ENCODE measurements at regions not wholly inside any gene's neighbourhood (a gene's known extent, or its start where the extent isn't known, plus 50 kb on each side); places are given as distances from the start of the nearest gene placed in this dataset.
A peak's percentile ranks its signal among the peaks of the same experiment; 100 is the strongest.

- WGBS = 1% methylated on average over 25 of the region's 38 CpGs
- peaks cover 57% of the 10 kb centered on the region for H3K27me3 ChIP-seq
- no peak for TF ChIP-seq EP300 (IDR thresholded peaks at IDR 0.05)
- TF ChIP-seq POLR2AphosphoS5 (IDR thresholded peaks at IDR 0.05) = no peak
- TF ChIP-seq, protein P1, sequence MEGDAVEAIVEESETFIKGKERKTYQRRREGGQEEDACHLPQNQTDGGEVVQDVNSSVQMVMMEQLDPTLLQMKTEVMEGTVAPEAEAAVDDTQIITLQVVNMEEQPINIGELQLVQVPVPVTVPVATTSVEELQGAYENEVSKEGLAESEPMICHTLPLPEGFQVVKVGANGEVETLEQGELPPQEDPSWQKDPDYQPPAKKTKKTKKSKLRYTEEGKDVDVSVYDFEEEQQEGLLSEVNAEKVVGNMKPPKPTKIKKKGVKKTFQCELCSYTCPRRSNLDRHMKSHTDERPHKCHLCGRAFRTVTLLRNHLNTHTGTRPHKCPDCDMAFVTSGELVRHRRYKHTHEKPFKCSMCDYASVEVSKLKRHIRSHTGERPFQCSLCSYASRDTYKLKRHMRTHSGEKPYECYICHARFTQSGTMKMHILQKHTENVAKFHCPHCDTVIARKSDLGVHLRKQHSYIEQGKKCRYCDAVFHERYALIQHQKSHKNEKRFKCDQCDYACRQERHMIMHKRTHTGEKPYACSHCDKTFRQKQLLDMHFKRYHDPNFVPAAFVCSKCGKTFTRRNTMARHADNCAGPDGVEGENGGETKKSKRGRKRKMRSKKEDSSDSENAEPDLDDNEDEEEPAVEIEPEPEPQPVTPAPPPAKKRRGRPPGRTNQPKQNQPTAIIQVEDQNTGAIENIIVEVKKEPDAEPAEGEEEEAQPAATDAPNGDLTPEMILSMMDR (IDR thresholded peaks at IDR 0.05) = no peak
- TF ChIP-seq POLR2A (IDR thresholded peaks at IDR 0.05) = no peak
- peak; percentile 48 to 61 for DNase-seq (ENCODE audit: low spot score in 2 of 2)
- no peaks in the 10 kb centered on the region for H3K36me3 ChIP-seq
- H3K9me3 ChIP-seq = no peaks in the 10 kb centered on the region
- H3K4me1 ChIP-seq = peaks cover 17% of the 10 kb centered on the region
- H3K4me3 ChIP-seq = no peak overlapping the region
- no peak overlapping the region for H3K27ac ChIP-seq
Measured at GRCh38 chr14:101077481-101078074, 174.1 kb upstream of the RTL1 start.

DNA sequence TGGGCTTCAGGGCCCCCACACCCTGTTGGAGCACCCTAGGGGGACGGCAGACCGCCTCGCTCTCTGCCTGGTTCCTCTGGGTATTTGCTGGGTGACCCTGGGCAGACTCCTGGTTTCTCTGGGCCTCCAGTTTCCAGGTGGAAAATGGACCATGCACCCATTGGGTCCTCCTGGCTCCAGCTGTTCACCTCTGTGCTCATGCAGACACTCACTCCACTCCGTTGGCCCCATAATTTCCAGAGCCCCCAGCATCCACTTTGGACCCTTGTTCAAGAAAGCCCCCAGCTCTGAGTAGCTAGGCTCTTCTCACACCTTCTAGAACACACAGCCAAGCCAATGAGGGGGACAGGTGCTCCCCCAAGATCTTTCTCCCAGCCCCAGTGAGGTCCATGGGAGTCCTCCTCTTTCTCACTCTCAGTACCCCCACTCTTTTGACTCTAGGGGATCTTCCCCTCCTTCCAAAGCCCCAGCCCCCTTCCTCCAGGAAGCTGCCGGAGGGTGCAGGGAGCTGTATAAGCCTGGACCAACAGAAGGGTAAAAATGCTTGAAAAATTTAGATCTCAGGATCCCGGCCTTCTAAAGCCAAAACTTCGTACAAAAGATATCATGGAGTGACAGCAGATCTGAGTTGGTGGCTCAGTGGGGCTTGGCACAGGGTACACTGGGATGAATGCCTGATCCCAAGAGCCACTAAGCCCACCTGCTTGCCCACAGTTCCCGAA lies 174.8 kb upstream of the RTL1 start:
- no peak overlapping the region for H3K27ac ChIP-seq
- no peak overlapping the region for H3K4me3 ChIP-seq
- 70% methylated on average over 5 of the region's 8 CpGs for WGBS
- H3K27me3 ChIP-seq = peaks cover 57% of the 10 kb centered on the region
- H3K4me1 ChIP-seq = peaks cover 14% of the 10 kb centered on the region
- TF ChIP-seq POLR2AphosphoS5 (IDR thresholded peaks at IDR 0.05) (no peak), EP300 (IDR thresholded peaks at IDR 0.05) (no peak), POLR2A (IDR thresholded peaks at IDR 0.05) (no peak)
- TF ChIP-seq, protein P1 (IDR thresholded peaks at IDR 0.05) = no peak
- DNase-seq (ENCODE audit: low spot score in 2 of 2) = peak in 1 of 2 donors; percentile 54
- H3K9me3 ChIP-seq = no peaks in the 10 kb centered on the region
- no peaks in the 10 kb centered on the region for H3K36me3 ChIP-seq

GRCh38 chr14:101078892-101079221 lies 175.3 kb upstream of the RTL1 start:
- Histone ChIP-seq H3K27ac (no peak overlapping the region), H3K4me3 (no peak overlapping the region), H3K36me3 (no peaks in the 10 kb centered on the region), H3K4me1 (peaks cover 10% of the 10 kb centered on the region), H3K27me3 (peaks cover 57% of the 10 kb centered on the region), H3K9me3 (no peaks in the 10 kb centered on the region)
- 85% methylated on average over 4 of the region's 9 CpGs for WGBS
- DNase-seq (ENCODE audit: low spot score in 2 of 2) = peak in 1 of 2 donors; percentile 61
- TF ChIP-seq EP300 (IDR thresholded peaks at IDR 0.05) (no peak), POLR2A (IDR thresholded peaks at IDR 0.05) (no peak), POLR2AphosphoS5 (IDR thresholded peaks at IDR 0.05) (no peak)
- TF ChIP-seq, protein P1 (IDR thresholded peaks at IDR 0.05) = no peak

DNA sequence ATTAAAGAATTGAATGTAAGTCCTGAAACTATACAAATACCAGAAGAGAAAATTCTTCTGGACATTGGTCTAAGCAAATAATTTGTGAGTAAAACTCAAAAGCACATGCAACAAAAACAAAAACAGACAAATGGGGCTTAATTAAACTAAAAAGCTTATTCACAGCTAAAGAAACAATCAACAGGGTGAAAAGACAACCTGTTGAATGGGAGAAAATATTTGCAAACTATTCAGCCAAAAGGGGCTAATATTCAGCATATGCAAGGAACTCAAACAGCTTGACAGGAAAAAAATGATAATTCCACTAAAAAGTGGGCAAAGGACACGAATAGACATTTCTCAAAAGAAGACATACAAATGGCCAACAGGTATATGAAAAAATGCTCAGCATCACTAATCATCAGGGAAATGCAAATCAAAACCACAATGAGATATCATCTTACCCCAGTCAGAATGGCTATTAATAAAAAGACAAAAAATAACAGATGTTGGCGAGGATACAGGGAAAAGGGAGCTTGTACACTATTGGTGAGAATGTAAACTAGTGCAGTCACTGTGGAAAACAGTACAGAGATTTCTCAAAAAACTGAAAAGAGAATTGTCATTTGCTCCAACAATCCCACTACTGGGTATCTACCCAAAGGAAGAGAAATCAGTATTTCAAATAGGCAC lies 177.5 kb upstream of the RTL1 start:
- peaks cover 3% of the 10 kb centered on the region for H3K9me3 ChIP-seq
- TF ChIP-seq, protein P1 (IDR thresholded peaks at IDR 0.05) = no peak
- TF ChIP-seq EP300 (IDR thresholded peaks at IDR 0.05) = no peak
- no peak for TF ChIP-seq POLR2AphosphoS5 (IDR thresholded peaks at IDR 0.05)
- no peak for TF ChIP-seq POLR2A (IDR thresholded peaks at IDR 0.05)
- H3K27ac ChIP-seq = no peak overlapping the region
- WGBS = 92% methylated on average over 2 of the region's 2 CpGs
- no peak for DNase-seq (ENCODE audit: low spot score in 2 of 2)
- H3K4me1 ChIP-seq = peaks cover 10% of the 10 kb centered on the region
- no peak overlapping the region for H3K4me3 ChIP-seq
- no peaks in the 10 kb centered on the region for H3K36me3 ChIP-seq
- peaks cover 54% of the 10 kb centered on the region for H3K27me3 ChIP-seq

DNA sequence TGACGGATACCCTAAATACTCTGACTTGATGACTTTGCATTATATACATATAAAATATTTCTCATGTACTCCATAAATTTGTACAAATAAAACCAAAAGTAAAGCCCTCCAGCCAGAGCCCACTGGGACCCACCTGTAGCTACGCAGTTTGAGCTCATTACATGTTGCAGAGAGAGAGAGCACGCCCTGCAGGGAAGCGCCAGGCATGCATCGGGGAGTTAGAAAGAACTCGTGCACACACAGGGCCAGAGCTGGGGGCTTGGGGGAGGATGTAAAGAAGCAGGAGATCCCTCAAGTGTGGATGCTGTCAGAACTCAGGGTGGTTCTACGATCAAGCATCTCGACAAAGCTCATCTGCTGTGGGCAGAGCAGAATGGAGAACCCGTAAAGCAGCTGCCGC lies 178.5 kb upstream of the RTL1 start:
- Histone ChIP-seq H3K27me3 (peaks cover 45% of the 10 kb centered on the region), H3K36me3 (no peaks in the 10 kb centered on the region), H3K4me1 (peaks cover 8% of the 10 kb centered on the region), H3K4me3 (no peak overlapping the region), H3K9me3 (peaks cover 3% of the 10 kb centered on the region), H3K27ac (no peak overlapping the region)
- WGBS = 79% methylated on average over 10 of the region's 10 CpGs
- peak in 1 of 2 donors; percentile 31 for DNase-seq (ENCODE audit: low spot score in 2 of 2)
- TF ChIP-seq EP300 (IDR thresholded peaks at IDR 0.05) = no peak
- TF ChIP-seq POLR2AphosphoS5 (IDR thresholded peaks at IDR 0.05) = no peak
- no peak for TF ChIP-seq POLR2A (IDR thresholded peaks at IDR 0.05)
- TF ChIP-seq, protein P1 (IDR thresholded peaks at IDR 0.05) = no peak

All from suprapubic skin (tissue), 4 donors.